Fibroblast of peridontal ligament (primary cell): ENCODE measurements at regions not wholly inside any gene's neighbourhood (a gene's known extent, or its start where the extent isn't known, plus 50 kb on each side); places are given as distances from the start of the nearest gene placed in this dataset.

ENCODE experiments used
- DNase-seq: peaks from one replicate; pipeline ENCODE4 v3.0.0-alpha.2; 2010; ENCODE audit errors: extremely low read depth

DNA sequence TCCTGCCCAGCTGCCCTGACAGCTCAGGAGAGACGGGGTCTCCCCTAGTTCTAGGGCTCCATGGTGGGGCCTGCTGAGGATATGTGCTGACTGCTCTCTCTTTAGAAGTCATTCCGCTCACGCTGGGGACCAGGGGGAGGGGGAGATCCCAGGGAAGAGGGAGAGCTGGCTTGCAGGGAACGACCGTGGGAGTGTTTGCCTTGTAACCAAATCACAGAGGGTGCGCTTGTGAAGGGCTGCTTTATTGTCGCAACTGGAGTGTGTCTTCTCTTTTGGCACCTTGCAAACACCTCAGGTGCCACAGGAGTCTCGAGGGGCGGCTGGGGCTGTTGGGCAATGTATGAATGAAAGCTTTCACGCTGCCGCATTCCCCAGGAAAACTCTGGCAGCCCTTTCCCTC lies 531.3 kb upstream of the MKI67 start:
- DNase-seq: no peak

DNA sequence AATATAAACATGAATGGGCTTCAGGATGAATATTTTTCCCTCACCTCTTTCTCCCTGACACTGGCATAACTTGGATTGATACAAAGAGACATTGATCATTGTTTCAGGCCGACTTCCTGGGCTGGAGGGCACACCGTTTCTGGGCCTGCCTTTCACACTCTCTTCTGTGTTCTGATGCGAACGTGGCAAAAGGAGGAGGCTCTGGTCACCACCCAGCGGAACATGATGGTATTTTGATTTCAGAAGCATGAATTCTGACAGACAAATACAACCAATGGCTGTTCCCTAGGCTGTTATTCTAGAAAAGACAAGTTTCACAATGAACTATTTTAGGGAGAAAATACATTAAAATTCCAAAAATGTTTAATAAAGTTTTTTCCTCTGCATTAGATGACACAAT lies 534.5 kb upstream of the MKI67 start:
- no peak for DNase-seq

DNA sequence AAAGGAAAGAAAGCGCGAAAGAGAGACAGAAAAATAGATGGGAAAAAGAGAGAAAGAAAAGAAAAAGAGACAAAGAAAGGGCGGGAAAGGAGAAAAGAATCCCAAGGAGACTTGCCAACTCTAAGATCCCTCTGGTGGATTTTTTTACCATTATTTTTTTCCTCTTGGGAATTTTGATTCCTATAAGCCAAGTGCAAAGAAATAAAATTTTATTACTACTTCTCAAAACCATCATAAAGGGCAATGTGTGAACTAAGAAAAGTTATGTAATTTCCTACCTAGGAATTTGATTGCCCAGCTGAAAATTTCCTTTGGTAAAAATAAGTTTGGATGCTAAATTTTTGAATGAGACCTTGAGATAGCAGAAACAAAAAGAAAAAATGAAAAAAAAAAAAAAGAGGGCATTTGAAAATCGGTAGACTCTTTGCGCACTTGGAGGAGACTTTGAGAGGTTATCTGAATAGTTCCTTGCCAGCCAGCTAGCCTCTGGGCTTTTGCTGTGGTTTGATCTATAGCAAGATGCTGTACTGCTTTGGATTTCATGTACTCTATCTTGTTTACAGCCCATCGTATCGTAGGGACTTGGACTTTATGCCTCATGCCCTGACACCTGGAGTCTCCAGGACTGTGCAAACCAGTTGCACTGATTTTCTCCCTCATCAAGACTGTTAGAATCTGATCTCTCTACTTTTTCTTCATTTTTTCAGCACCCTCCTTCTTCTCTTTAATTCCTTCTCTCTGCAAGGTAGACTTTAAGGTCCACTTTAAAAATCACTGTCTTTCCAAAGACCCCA lies 535.4 kb upstream of the MKI67 start:
- no peak for DNase-seq

DNA sequence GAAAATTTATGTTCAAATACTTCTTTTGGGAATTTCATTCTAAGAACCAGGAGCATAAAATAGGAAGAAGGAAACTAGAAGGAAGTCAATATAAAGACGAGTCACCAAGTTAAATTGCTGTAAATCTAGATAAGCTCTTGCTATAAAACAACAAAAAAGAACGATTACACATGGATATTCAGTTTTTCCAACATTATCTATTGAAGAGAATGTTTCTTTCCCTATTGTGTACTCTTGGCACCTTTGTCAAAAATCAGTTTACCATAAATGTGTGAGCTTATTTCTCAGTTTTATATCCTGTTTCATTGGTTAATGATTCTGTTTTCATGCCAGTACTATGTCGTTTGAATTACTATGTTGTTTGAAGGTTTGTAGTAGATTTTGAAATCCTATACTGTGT lies 536.3 kb upstream of the MKI67 start:
- no peak for DNase-seq

DNA sequence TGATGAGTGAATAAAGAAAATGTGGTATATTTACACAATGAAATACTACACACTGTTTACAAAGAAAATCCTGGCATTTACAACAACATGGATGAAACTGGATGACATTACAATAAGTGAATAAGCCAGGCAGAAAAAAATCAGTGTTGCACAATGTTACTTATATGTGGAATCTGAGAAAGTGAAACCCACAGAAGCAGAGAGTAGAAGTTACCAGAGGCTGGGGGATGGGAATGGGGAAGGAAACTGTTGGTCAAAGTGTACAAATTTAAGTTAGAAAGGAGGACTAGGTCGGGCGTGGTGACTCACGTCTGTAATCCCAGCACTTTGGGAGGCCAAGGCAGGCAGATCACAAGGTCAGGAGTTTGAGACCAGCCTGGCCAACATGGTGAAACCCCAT lies 538.5 kb upstream of the MKI67 start:
- no peak for DNase-seq

DNA sequence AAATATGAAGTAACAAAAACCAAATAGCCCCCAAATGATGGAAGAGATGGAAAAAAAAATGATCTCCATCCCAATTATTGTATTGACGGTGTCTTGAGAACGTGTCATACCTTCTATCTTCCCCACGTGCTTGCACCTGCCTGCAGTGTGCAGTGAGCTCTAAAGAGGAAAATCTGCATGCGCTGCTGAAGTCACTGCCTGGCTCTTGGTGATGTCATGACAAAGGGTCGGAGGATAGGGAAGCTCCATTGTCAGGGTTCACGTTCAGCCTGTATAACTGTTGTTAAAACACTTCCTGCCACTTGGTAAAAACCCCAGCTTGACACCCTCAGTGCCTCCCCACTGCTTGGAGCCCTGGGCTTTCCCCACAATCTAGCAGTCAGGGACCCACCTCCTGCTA lies 549.2 kb upstream of the MKI67 start:
- no peak for DNase-seq

DNA sequence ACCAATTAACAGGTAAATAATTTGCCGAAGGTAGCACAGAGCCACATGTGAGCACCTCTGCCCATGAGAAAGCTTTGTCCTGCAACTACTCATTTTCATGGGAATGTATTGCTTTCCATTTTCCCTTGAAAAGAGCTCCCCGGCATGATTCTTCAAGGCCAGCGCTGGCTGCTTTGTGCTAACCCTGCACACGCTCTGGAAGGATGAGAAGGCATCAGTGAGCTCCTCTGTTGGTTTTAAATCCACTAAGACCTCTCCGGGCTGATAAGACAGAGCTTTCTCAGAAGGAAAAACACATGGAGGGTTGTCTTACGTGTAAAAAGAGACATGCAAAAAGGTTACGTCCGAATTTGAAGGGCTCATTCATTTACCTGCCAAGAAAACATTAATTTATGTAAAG lies 553.9 kb upstream of the MKI67 start:
- DNase-seq: no peak

DNA sequence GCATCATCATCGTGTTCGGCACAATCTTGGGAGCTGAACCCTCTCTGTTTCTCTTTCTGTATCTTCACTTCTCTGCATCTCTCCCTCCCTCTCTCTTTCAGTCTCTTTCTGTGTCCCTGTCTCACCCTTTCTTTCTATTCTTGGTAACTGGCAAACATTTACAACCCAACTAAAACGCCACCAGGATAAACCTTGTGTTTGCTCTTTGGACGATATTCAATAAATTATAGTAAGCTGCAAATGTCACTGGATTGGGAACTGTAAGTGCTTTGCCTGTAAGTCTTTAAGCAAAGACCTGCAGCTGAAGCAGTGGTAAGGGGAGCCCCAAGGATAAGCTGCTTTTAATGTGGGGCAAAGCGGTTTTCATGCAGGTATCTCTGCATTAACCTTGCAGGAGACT lies 558.0 kb upstream of the MKI67 start:
- DNase-seq: no peak

DNA sequence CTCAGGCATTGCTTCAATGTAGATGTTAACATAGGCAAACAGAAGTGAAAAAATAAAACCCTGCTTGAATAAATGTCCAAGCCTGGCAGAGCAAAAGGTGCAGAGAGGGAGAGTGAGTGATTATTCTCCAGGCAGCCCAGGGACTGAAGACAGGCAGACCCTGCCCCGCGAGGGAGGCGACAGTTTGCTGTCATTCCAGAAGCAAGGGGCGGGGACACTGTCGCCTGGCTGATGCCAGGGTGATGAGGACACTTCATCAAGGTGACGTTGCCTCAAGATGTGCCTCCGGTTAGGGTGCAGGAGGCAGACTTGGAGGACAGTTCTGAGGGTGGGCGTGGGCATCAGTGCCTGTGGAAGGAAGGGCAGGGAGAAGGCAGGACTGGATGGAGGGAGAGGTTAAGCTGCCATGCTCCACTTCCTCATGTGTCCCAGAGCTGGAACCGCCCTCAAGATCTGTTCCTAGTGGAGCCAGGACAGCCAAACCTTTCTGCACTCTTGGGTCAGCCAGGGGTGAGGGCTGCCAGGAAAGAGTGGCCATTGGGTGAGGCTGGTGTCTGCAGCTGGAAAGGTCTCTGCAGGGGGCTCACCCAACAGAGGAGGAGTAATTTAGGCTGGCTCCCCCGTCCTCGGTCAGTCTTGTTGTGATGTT lies 560.5 kb upstream of the MKI67 start:
- DNase-seq: no peak

DNA sequence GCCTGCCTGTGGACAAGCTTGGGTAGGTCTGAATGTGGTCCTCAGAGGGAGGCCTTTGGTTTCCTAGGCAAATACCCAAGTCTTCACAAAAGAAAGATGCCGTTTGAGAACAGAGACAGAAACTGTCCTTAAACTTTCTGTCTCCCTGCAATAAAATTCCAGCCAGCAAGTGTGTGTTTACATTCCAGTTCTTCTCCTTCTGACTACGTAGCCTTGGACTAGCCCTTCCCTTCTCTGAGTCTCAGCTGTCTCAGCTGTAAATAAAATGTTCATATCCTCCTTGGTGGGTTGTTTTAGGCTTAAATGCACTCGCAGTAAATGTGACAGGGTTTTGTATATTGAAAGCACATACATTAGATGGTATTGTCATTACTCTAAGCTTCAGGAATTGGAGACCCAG lies 561.2 kb upstream of the MKI67 start:
- DNase-seq: no peak

DNA sequence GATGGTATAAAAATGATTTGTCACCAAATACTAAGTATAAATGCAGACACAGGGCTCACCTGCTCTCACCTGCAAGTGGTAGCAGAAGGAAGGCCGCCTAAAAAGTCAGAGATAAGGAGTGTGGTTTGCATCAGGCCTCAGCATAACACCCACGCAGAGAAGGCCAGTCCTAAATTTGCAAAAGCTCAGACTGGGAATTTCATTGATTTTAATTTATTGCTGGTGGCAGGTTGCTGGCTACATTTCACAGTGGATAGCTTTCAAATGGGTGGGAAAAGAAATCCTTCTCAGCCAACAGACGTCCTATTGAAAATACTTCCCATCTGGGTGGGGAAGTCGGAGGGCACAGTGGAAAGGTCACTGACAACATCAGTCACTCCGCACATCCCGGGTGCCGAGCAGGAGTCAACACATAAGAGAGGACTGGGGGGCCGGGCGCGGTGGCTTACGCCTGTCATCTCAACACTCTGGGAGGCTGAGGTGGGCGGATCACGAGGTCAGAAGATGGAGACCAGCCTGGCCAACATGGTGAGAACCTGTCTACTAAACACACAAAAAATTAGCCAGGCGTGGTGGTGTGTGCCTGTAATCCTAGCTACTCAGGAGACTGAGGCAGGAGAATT lies 561.8 kb upstream of the MKI67 start:
- DNase-seq: no peak

DNA sequence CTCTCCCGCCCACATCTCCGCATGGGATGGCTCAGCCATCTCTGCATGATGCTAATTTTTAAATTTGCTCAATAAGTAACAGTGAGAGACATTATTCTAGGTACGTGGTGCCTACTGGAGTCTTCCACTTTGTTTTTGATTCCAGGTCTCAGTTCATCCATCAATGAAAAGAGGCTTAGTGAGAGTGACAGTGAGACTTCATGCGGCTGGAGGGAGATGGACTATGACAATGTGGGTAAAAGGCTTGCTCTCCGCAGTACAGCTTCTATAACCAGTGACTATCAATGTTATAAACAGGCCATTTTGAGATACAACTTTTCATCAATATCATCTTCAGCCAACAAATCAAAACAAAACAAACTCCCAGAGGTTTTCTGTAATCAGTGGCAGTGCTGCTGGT lies 563.4 kb upstream of the MKI67 start:
- DNase-seq: no peak

DNA sequence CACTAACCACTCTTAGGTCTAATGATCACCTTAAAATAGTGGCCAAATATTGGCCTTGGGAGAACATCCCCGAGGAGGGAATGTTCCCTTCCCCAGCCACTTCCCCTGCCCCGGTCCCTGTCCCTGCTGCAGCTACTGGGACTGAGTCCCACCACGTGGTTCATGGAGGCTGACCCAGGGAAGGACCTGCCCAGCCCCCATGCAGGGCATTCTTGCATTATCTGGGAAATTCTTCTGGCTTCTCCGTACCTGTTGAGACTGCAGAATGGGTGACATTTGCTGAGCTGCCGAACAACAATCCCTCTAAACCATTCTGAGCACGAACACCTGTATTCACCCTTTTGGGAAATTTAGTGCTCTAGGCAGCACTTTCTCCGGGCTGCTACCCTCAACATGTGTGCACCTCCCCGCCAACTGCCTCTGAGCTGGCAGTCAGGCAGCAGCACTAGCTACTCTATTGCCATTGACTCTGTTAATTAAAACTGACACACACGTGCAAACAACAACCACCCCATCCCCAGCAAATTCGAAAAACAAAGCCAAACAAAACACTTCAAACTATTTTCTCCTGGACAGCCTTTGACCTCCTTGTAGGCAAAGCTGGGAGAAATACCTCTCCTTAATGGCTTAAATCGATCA lies 567.4 kb upstream of the MKI67 start:
- DNase-seq: no peak

DNA sequence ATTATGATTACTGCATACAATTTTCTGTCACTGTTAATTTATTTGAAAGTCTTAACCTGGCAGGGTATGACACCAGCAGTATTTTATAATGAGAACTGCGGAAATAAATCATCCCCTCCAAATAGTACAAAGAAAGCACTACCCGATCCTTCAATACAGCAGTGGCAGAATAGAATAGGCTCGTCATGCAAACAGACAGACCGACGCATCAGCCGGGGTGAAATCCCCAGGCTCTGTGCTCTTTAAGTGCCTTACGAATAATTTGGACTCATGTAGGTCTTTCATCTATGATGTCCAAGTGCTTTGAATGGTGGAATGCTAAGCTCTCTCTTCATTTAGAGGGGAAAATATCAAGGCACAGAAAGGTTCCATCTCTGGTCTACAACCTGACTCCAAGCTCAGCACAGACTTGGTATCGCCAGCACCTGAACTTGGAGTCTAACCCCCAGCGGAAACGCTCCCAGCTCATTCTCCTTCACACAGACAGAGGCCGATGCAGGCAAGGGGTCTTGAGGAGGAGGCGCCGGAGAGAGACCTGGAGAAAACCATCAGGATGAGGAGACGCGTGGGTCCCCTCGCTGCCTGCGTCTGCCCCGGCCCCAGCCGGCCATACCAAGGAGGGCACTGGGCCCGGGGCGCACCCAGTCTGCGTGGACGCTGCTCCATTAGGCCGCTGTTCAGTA lies 568.1 kb upstream of the MKI67 start:
- DNase-seq: no peak

DNA sequence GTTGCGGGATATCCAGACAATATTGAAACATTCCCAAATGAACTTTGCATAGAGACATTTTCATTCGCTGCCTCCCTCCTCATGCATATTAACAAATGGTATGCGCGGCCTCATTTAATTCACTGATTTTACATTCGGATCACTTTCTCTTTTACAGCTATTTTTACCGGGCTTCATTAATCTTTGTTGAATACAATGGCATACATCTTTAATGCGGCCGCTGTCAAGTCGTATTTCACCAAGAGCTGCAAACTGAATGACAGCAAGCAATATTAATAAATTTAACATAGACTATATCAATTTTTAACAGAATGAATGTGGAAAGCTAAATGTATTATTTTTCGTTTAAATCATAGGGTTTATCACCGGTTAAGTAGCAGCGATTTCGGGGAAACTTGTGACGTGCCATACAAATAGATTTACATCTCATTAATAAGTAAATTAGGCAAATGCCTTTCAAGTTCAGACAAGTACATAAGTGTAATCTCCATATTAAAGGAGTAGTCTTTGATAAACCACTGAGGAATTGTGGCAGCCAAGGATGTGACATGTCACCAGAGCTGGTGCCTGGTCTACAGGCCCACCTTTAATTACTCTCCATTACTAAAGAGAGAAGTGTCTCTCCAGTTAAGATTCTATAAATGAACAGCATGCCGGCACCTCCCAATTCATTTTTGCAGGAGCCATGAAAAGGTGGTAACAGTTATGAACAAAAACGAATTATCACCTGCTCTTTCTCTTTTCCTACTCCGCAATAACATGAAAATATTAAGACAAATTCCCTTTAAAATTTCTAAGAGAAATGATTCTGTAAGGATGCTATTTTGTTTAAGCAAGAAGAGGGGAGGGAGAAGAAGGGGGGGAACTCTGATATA lies 568.9 kb upstream of the MKI67 start:
- no peak for DNase-seq

DNA sequence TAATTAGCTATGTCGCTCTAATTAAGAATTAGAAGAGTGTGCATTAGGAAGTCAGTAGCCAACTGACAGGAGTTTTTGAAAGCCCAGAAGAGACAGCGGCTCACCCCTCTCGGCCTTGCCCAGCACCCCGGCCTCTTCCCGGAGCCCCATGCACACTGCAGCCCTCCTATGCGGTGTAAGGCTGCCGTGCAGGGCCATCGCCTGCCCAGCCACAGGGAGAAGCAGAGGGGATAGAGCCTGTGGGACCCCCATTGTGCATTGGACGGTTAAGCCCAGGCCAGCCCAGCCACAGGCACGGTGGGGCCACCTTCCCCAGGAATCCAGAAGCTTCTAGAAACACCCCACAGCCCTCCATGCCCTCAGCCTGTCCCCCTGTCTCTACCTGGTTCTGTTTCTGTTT lies 569.7 kb upstream of the MKI67 start:
- DNase-seq: no peak

DNA sequence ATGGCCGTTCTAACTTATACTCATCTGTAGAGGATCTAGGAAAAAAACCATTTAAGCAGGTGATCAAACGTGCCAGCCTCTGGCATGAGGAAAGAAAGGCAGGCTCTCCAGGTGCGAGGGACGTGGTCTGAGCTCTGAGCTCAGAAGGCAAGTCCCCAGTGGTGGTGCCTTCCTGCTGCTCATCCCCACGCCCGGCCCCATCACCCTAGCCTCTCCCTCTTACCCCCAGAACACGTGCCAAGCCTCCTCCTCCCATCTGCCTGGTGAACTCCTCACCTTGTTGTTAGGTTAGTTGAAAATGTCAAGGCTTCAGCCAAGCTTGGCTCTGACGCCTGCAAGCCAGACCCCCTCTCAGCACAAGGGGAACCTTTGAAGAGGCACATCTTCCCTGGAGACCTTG lies 571.2 kb upstream of the MKI67 start:
- no peak for DNase-seq

DNA sequence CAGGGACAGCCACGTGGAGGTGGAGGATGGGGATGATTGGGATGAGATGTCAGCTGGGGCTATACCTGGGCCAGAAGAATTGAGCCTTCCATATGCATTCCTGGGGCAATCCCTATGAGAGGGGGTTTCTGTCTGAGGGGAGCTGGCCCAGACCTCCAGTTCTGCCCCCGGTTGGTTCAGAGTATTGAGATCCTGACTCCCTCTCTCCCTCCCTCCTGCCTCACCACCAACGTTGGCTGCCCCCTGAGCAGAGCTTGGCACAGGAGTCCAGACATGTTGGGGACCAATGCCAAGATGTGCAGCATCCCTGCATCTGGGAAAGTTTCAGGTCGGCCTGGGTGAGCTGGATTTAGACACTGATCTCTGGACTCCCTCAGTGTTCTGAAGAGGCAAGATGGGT lies 575.2 kb upstream of the MKI67 start:
- no peak for DNase-seq

DNA sequence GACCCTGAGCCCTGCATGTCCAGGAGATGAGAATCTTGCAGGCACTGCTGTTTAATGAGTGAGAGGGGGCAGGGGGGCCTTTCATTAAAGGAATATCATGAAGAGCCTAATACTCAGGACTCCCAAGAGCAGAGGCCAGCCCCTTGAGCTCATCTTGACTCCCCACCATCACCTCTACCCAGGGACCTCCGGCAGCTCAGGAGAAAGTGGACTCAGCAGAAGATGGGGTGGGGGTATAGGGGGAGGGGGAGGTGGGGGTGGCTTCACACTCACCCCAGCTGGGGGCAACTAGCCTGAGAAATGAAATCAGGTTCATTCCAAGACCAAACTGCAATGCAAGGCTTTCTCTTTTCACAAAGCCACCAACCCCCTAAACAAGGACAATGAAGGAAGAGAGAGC lies 575.6 kb upstream of the MKI67 start:
- no peak for DNase-seq

DNA sequence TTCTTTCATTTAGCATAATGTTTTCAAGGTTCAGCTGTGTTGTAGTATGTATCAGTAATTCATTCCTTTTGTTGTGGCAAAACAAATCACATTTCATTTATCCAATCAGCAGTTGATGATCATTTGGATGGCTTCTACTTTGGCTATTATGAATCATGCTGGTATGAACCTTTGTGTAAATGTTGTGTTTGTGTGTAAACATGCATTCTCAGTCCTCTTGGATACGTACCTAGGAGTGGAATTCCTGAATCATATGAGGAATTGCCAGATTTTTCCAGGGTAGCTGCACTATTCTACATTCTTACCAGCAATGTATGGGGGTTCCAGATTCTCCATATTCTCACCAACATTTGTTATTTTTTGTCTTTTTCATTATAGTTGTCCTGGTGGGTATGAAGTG lies 578.5 kb upstream of the MKI67 start:
- no peak for DNase-seq

DNA sequence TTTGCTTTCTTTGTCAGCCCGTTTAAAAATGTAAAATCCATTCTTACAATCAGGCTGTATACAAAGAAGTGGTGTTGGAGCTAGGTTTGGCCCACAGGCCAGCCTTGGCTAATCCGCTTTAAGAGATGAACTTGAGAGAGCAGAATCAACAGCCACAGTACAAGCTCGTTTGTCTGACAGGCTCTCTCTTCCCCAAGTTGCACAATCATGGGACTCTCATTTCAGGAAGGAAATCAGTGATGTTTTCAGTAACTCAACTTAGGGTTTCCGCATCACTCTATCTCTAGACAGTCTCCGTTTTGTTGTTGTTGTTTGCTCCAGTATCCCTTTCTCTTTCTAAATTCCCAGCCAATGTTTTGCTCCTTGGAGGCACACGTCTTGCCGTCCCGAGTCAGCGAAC lies 582.0 kb upstream of the MKI67 start:
- no peak for DNase-seq
